Stomach (tissue), 4 donors: ENCODE measurements at regions not wholly inside any gene's neighbourhood (a gene's known extent, or its start where the extent isn't known, plus 50 kb on each side); places are given as distances from the start of the nearest gene placed in this dataset.

ENCODE experiments used
- EP300 ChIP-seq: sonication (generic); formaldehyde crosslinking; IDR thresholded peaks from one replicate; pipeline ENCODE4 v1.6.1; 2017; ENCODE audit warnings: antibody characterized with exemption
- TF ChIP-seq, protein P1 (sequence below), 7 experiments: fragments of 450-650 bp in 4 of 7; fragments of 200-600 bp in 3 of 7; sonication (generic) in 3 of 7; IDR thresholded peaks; one replicate each; pipeline ENCODE4 v1.5.1; 2016 to 2019; ENCODE audit warnings: antibody characterized with exemption in 7 of 7, control low read depth in 2 of 7, mild to moderate bottlenecking in 1 of 7

DNA sequence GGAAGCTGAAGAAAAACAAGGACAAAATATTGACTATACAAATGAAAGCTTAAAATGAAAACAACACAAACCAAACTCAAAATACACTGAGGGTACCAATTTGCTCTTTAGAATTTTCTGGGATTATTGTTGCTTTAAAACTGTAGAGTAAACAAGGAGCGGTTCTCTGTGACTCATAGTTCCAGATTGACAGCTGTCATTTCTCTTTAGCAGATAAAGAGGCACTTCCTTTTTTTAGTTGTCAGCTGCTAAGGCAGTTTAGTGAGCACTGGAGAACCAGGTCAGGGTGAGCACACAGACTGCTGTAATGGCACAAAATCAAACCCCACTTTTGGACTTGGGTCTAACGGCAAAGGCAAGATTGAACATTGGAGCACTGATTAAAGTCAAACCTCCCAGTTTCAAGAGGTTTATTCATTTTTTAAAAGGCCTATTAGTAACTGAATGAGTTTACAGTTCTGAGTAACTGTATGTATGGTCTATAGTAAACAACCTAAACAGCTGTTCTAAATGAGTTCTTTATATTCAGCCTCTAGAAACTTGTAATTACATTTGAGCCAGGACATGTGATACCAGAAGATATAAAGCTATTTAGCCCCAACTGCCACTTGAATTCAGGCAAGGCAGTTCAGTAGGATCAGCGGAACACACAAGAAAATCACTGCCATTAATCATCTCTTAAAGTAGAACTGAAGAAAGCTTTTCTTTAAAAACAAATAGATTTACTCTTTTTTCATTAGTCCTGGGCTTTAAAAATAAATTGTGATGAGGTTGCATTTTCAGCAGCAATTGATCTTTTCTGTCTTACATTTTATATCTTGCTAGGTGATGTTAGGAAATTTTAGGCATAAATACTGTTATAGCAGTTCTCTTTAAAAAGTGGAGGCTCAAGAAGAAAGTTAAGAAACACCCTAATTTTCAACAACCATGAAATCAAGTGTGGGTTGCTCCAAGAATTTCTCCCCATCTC is 71.7 kb upstream of the PRICKLE1 start:
- TF ChIP-seq, protein P1, sequence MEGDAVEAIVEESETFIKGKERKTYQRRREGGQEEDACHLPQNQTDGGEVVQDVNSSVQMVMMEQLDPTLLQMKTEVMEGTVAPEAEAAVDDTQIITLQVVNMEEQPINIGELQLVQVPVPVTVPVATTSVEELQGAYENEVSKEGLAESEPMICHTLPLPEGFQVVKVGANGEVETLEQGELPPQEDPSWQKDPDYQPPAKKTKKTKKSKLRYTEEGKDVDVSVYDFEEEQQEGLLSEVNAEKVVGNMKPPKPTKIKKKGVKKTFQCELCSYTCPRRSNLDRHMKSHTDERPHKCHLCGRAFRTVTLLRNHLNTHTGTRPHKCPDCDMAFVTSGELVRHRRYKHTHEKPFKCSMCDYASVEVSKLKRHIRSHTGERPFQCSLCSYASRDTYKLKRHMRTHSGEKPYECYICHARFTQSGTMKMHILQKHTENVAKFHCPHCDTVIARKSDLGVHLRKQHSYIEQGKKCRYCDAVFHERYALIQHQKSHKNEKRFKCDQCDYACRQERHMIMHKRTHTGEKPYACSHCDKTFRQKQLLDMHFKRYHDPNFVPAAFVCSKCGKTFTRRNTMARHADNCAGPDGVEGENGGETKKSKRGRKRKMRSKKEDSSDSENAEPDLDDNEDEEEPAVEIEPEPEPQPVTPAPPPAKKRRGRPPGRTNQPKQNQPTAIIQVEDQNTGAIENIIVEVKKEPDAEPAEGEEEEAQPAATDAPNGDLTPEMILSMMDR (IDR thresholded peaks at IDR 0.05), result no peak
- no peak for TF ChIP-seq EP300
